ENCODE measurements at regions not wholly inside any gene's neighbourhood (a gene's known extent, or its start where the extent isn't known, plus 50 kb on each side); places are given as distances from the start of the nearest gene placed in this dataset.

DNA sequence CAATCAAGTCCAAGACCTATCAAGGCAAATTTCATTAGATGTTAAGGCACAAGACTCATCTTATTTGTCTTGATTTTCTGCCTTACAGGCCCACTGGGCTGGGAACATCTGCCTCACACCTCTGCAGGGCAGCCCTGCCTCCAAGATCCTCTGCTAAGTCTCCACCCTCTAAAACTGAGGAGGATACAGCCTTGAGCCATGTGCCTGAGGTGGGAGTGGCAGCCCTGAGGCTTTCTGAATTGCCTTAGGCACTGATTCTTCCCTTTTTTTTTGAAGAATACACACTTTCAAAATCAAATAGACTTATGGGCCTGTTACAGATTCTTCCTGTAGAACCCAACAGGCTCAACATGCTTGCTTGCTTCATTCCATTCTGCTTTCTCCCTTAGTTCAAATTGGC, 544.3 kb upstream of the ADAMTS5 start:
- TF ChIP-seq EP300 (IDR thresholded peaks at IDR 0.05) (no peak), POLR2AphosphoS5 (IDR thresholded peaks at IDR 0.05) (no peak)
- TF ChIP-seq, protein P1, sequence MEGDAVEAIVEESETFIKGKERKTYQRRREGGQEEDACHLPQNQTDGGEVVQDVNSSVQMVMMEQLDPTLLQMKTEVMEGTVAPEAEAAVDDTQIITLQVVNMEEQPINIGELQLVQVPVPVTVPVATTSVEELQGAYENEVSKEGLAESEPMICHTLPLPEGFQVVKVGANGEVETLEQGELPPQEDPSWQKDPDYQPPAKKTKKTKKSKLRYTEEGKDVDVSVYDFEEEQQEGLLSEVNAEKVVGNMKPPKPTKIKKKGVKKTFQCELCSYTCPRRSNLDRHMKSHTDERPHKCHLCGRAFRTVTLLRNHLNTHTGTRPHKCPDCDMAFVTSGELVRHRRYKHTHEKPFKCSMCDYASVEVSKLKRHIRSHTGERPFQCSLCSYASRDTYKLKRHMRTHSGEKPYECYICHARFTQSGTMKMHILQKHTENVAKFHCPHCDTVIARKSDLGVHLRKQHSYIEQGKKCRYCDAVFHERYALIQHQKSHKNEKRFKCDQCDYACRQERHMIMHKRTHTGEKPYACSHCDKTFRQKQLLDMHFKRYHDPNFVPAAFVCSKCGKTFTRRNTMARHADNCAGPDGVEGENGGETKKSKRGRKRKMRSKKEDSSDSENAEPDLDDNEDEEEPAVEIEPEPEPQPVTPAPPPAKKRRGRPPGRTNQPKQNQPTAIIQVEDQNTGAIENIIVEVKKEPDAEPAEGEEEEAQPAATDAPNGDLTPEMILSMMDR (IDR thresholded peaks at IDR 0.05) = no peak
